ENCODE measurements at regions not wholly inside any gene's neighbourhood (a gene's known extent, or its start where the extent isn't known, plus 50 kb on each side); places are given as distances from the start of the nearest gene placed in this dataset.
"Not testable (repeated sequence)": the region's sequence is repeated elsewhere in the genome, so short reads cannot be mapped to it uniquely, and the experiment has no call there.

- in situ Hi-C loops (cut with MboI); FAIRE-seq: not testable (repeated sequence)
These were observed 90.7 kb downstream of the PRR15 start for GRCh38 chr7:29654340-29654739.

GRCh38 chr7:29657288-29657687 lies 93.7 kb downstream of the PRR15 start:
- Histone ChIP-seq H3K9ac (ENCODE audit: control insufficient read depth, insufficient read depth, low read length) (no peak overlapping the region), H2AFZ (ENCODE audit: control insufficient read depth, low read depth, low read length) (no peak overlapping the region), H3K9me3 (replicated peaks; ENCODE audit: control insufficient read depth, insufficient read depth, low read length) (no peaks in the 10 kb centered on the region), H3K27me3 (replicated peaks in 1 of 2; ENCODE audit: control insufficient read depth in 2 of 2, insufficient read depth in 2 of 2, low read length in 1 of 2) (no peaks in the 10 kb centered on the region), H3K4me2 (ENCODE audit: control insufficient read depth, insufficient read depth) (no peak overlapping the region), H4K20me1 (ENCODE audit: control insufficient read depth, insufficient read depth) (no peaks in the 10 kb centered on the region), H3K36me3 (ENCODE audit: control insufficient read depth in 2 of 2, insufficient read depth in 2 of 2, low read length in 1 of 2) (no peaks in the 10 kb centered on the region), H3K27ac (ENCODE audit: control insufficient read depth, insufficient read depth) (no peak overlapping the region), H3K79me2 (ENCODE audit: control insufficient read depth, insufficient read depth, low read length) (no peaks in the 10 kb centered on the region), H3K4me3 (no peak overlapping the region), H3K4me1 (ENCODE audit: control insufficient read depth, insufficient read depth, low read length) (no peaks in the 10 kb centered on the region)
- 54% methylated on average over 5 of the region's 5 CpGs for WGBS (ENCODE audit: insufficient coverage, insufficient replicate concordance, low lambda C conversion rate, missing lambda C conversion rate)
- ChIA-PET SMC1A (ENCODE audit: uncharacterized antibody, unreplicated experiment) (no interaction called here), POLR2A (no interaction called here), CTCF (interaction anchor here (0.6 to 0.7 kb wide), 2 partner anchors 71 to 272 kb away, joined by 3 read pairs; no protein-coding TSS in a partner anchor), RAD21 (ENCODE audit: unreplicated experiment) (no interaction called here)
- DNase-seq (ENCODE audit: low read depth, low spot score) (no peak), ATAC-seq (no peak), FAIRE-seq (no peak)
- BruUV-seq (replicated peaks) = no TSS peak
- in situ Hi-C loops (cut with MboI) = no loop called here
- intact Hi-C loops (cut with micrococcal nuclease; ENCODE audit: unreplicated experiment) = no loop called here
- no peak for TF ChIP-seq PRDM15 (CRISPR knock-in tag; IDR thresholded peaks at IDR 0.05)

More at GRCh38 chr7:29654340-29654739, 90.7 kb downstream of the PRR15 start:
- WGBS (ENCODE audit: insufficient coverage, insufficient replicate concordance, low lambda C conversion rate, missing lambda C conversion rate) = 61% methylated on average over 4 of the region's 4 CpGs
- H3K9ac ChIP-seq (ENCODE audit: control insufficient read depth, insufficient read depth, low read length); POLR2A ChIA-PET; BruUV-seq (replicated peaks); H3K4me1 ChIP-seq (ENCODE audit: control insufficient read depth, insufficient read depth, low read length); RAD21 ChIA-PET (ENCODE audit: unreplicated experiment); H2AFZ ChIP-seq (ENCODE audit: control insufficient read depth, low read depth, low read length); H3K4me3 ChIP-seq; H3K36me3 ChIP-seq (ENCODE audit: control insufficient read depth in 2 of 2, insufficient read depth in 2 of 2, low read length in 1 of 2); H3K27ac ChIP-seq (ENCODE audit: control insufficient read depth, insufficient read depth); intact Hi-C loops (cut with micrococcal nuclease; ENCODE audit: unreplicated experiment); H3K79me2 ChIP-seq (ENCODE audit: control insufficient read depth, insufficient read depth, low read length); H3K9me3 ChIP-seq (replicated peaks; ENCODE audit: control insufficient read depth, insufficient read depth, low read length); CTCF ChIA-PET; SMC1A ChIA-PET (ENCODE audit: uncharacterized antibody, unreplicated experiment); ATAC-seq; H4K20me1 ChIP-seq (ENCODE audit: control insufficient read depth, insufficient read depth); H3K4me2 ChIP-seq (ENCODE audit: control insufficient read depth, insufficient read depth); DNase-seq (ENCODE audit: low read depth, low spot score); H3K27me3 ChIP-seq (replicated peaks in 1 of 2; ENCODE audit: control insufficient read depth in 2 of 2, insufficient read depth in 2 of 2, low read length in 1 of 2): not testable (repeated sequence)

Data from GM12878 (cell line).